ENCODE measurements at regions not wholly inside any gene's neighbourhood (a gene's known extent, or its start where the extent isn't known, plus 50 kb on each side); places are given as distances from the start of the nearest gene placed in this dataset.

GRCh38 chr2:173493874-173494273 is 139.2 kb downstream of the CDCA7 start:
- no peak for DNase-seq (ENCODE audit: low read depth)
- no peak overlapping the region for H3K4me3 ChIP-seq (ENCODE audit: low read length)
- TF ChIP-seq CTCF (conservative IDR thresholded peaks at IDR 0.05; ENCODE audit: low read depth, low read length): peak; percentile 15

DNA sequence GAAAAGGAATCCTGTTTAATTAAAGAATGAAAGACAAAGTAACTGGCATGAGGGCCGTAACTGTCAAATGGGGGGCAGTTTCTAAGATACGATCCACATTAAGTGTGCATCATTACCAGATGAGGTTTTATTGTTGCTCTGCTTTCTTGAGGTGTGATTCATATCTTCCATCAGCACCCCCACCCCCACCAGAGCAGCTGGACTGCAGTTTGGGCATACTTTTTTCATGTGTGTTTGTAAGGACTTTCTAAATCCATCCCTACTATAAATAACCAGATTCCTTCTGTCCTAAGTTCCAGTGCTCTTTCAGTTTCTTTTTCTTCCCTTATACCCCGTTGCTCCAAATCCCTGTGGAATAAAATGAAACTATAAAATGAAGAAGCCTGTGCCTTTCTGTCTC is 142.1 kb downstream of the CDCA7 start:
- no peak for DNase-seq (ENCODE audit: low read depth)
- no peak for TF ChIP-seq CTCF (conservative IDR thresholded peaks at IDR 0.05; ENCODE audit: low read depth, low read length)
- no peak overlapping the region for H3K4me3 ChIP-seq (ENCODE audit: low read length)

DNA sequence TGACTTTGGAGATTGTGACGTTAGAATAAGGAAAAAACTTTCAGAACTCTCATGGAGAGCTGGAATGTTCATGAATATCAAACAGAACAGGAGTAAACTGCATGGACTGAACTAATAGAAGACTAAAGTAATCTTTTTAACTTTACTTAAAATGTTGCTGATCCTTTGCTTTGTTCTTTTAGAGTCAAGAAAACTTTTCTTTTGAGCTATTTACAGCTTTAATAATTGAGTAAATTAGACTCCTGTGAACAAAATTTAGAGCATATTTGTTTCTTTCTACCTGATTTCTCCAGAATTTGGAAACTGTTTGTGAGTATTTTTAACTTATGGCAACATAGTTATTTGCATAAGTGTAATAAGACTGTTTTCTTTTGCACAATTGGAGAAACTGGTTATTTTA is 146.3 kb downstream of the CDCA7 start:
- H3K4me3 ChIP-seq (ENCODE audit: low read length): no peak overlapping the region
- no peak for DNase-seq (ENCODE audit: low read depth)
- no peak for TF ChIP-seq CTCF (conservative IDR thresholded peaks at IDR 0.05; ENCODE audit: low read depth, low read length)

GRCh38 chr2:173502296-173502695 is 147.6 kb downstream of the CDCA7 start:
- no peak for DNase-seq (ENCODE audit: low read depth)
- no peak overlapping the region for H3K4me3 ChIP-seq (ENCODE audit: low read length)
- TF ChIP-seq CTCF (conservative IDR thresholded peaks at IDR 0.05; ENCODE audit: low read depth, low read length): no peak

GRCh38 chr2:173511357-173511756 is 156.7 kb downstream of the CDCA7 start:
- no peak for DNase-seq (ENCODE audit: low read depth)
- no peak for TF ChIP-seq CTCF (conservative IDR thresholded peaks at IDR 0.05; ENCODE audit: low read depth, low read length)
- H3K4me3 ChIP-seq (ENCODE audit: low read length): no peak overlapping the region

GRCh38 chr2:173511942-173512341 is 157.3 kb downstream of the CDCA7 start:
- no peak overlapping the region for H3K4me3 ChIP-seq (ENCODE audit: low read length)
- no peak for DNase-seq (ENCODE audit: low read depth)
- no peak for TF ChIP-seq CTCF (conservative IDR thresholded peaks at IDR 0.05; ENCODE audit: low read depth, low read length)

DNA sequence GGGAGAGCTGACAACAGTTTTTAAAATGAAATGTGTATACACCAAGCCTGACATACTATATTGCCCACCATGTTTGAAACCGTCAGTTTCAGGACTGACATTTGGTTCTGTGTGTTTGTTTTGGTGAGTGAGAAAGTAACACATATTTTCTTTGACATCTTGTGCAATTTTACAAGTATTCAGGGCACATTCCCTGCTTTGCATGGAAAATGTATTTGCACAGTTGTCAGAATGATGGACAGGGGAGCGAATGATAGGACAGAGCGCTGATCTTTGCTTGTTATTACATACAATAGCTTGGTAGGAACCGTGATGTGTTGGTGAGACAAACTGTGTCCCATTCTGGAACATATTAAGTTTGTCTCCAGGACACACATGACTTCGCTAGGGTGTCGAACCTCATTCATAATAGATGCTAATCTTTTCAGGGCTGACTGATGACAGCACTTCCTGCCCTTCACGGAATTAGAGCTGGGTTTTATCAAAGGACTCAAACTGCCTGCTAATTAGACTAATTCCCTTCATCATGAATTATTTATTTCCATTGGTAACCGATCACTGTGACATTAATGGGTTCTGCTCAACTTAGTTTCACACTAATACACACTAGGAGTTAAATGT is 158.5 kb downstream of the CDCA7 start:
- no peak for TF ChIP-seq CTCF (conservative IDR thresholded peaks at IDR 0.05; ENCODE audit: low read depth, low read length)
- no peak overlapping the region for H3K4me3 ChIP-seq (ENCODE audit: low read length)
- no peak for DNase-seq (ENCODE audit: low read depth)
